K562 (cell line): ENCODE measurements at regions not wholly inside any gene's neighbourhood (a gene's known extent, or its start where the extent isn't known, plus 50 kb on each side); places are given as distances from the start of the nearest gene placed in this dataset.

Source experiments
- ATAC-seq: fragments of 200-7000 bp; cut with Tn5 transposase; 3 replicates; pipeline ENCODE4 v1.9.1; 2020; ENCODE audit warnings: moderate library complexity
- BruUV-seq: library from RNA; stranded (reverse); fragments of 400-500 nt; replicated peaks from 2 replicates; lab custom pipeline; 2021; lab: Mats Ljungman, UMichigan
- CTCF ChIA-PET: fragments of 300-600 bp; formaldehyde crosslinking; extraction: SDS; loops from one replicate; lab custom pipeline; 2021; ENCODE audit warnings: low intra/inter-chr PET ratio; lab: Yijun Ruan, JAX
- POLR2A ChIA-PET: fragments of 300-600, 350-650 bp; sonication (Branson Sonifier 250); formaldehyde crosslinking; extraction: SDS; loops from one replicate; lab custom pipeline; 2021; ENCODE audit warnings: antibody characterized with exemption, inconsistent platforms; lab: Yijun Ruan, JAX
- DNase-seq, 4 experiments: peaks; one replicate each; pipeline versions ENCODE4 v3.0.0 to v3.0.0-alpha.2; 2011 to 2018; ENCODE audit warnings: low spot score in 3 of 4, mixed read lengths in 3 of 4; ENCODE audit errors: extremely low read depth in 1 of 4
- FAIRE-seq: peaks from 2 replicates; lab custom pipeline; 2011; peaks lifted over from hg19 to GRCh38; lab: Jason Lieb, UNC
- H2AFZ ChIP-seq: 2 replicates; pipeline ENCODE4 v1.6.0; 2011; ENCODE audit warnings: low read depth, low read length, control low read depth, inconsistent platforms
- H3K27ac ChIP-seq: fragments of 200-600 bp; 3 replicates; pipeline ENCODE4 v1.8.0; 2011; ENCODE audit warnings: low read depth, mild to moderate bottlenecking, control low read depth, inconsistent platforms, low read length, moderate library complexity, mixed read lengths; ENCODE audit errors: extremely low read depth
- H3K27me3 ChIP-seq, 2 experiments: fragments of 300-600 bp in 1 of 2; 2 replicates in 1 of 2; 3 replicates in 1 of 2; pipeline versions ENCODE4 v1.6.0 to v1.8.0; 2011; ENCODE audit warnings: inconsistent platforms in 2 of 2, low read length in 2 of 2, mild to moderate bottlenecking in 1 of 2, mixed read lengths in 1 of 2, moderate library complexity in 1 of 2; ENCODE audit not compliant: control insufficient read depth in 2 of 2, insufficient read depth in 2 of 2
- H3K36me3 ChIP-seq: fragments of 300-600 bp; 3 replicates; pipeline ENCODE4 v1.8.0; 2011; ENCODE audit warnings: mild to moderate bottlenecking, low read length, inconsistent platforms; ENCODE audit not compliant: control insufficient read depth, insufficient read depth
- H3K4me1 ChIP-seq, 2 experiments: fragments of 200-600 bp in 1 of 2; replicated peaks in 1 of 2; 2 replicates in 1 of 2; 3 replicates in 1 of 2; pipeline versions ENCODE4 v1.5.1 to v1.8.0; 2011; ENCODE audit warnings: inconsistent platforms in 2 of 2, low read length in 2 of 2, mild to moderate bottlenecking in 1 of 2, mixed read lengths in 1 of 2, moderate library complexity in 1 of 2; ENCODE audit not compliant: control insufficient read depth in 2 of 2, insufficient read depth in 2 of 2
- H3K4me2 ChIP-seq: 2 replicates; pipeline ENCODE4 v1.6.1; 2011; ENCODE audit warnings: low read length, control low read depth, inconsistent platforms, mixed read lengths; ENCODE audit not compliant: insufficient read depth
- H3K4me3 ChIP-seq: fragments of 200-600 bp; sonication (generic), shearing (Covaris generic); 2 replicates; pipeline ENCODE4 v1.5.1; 2016; ENCODE audit warnings: control low read depth, inconsistent platforms
- H3K79me2 ChIP-seq: fragments of 200-600 bp; 3 replicates; pipeline ENCODE4 v1.8.0; 2011; ENCODE audit warnings: low read length, inconsistent platforms; ENCODE audit not compliant: control insufficient read depth, insufficient read depth
- H3K9ac ChIP-seq, 2 experiments: 2 replicates each; pipeline versions ENCODE4 v1.6.0 to v1.6.1; 2011; ENCODE audit warnings: low read depth in 2 of 2, low read length in 2 of 2, control low read depth in 1 of 2, inconsistent platforms in 1 of 2, mild to moderate bottlenecking in 1 of 2, mixed read lengths in 1 of 2; ENCODE audit not compliant: insufficient read depth in 1 of 2
- H3K9me1 ChIP-seq: one replicate; pipeline ENCODE4 v1.6.0; 2011; ENCODE audit warnings: inconsistent platforms, mild to moderate bottlenecking, low read length, moderate library complexity; ENCODE audit not compliant: control insufficient read depth, insufficient read depth
- H3K9me3 ChIP-seq: replicated peaks from 2 replicates; pipeline ENCODE4 v1.5.1; 2011; ENCODE audit warnings: low read depth, low read length, inconsistent platforms; ENCODE audit not compliant: control insufficient read depth, insufficient read depth
- H4K20me1 ChIP-seq: replicated peaks from 2 replicates; pipeline ENCODE4 v1.6.1; 2011; ENCODE audit warnings: low read length, inconsistent platforms, mixed read lengths; ENCODE audit not compliant: control insufficient read depth, insufficient read depth
- HLTF ChIP-seq: fragments of 450-650 bp; IDR thresholded peaks from 2 replicates; pipeline ENCODE4 v1.6.1; 2016
- HMG20A ChIP-seq: fragments of 450-650 bp; formaldehyde crosslinking; conservative IDR thresholded peaks from 2 replicates; pipeline ENCODE4 v1.4.0; 2020; ENCODE audit warnings: mild to moderate bottlenecking, mixed read lengths
- KLF16 ChIP-seq: IDR thresholded peaks from 2 replicates; pipeline ENCODE4 v1.6.1; 2016; ENCODE audit warnings: antibody characterized with exemption
- RFX7 ChIP-seq: fragments of 250-450 bp; sonication (Bioruptor Pico); IDR thresholded peaks from 2 replicates; pipeline ENCODE4 v1.5.1; 2021; ENCODE audit warnings: mild to moderate bottlenecking
- RHOXF2B ChIP-seq: fragments of 250-450 bp; sonication (Bioruptor Pico); conservative IDR thresholded peaks from 2 replicates; pipeline ENCODE4 v1.5.1; 2021
- TAF15 ChIP-seq: fragments of 200-400 bp; formaldehyde crosslinking; IDR thresholded peaks from 2 replicates; pipeline ENCODE4 v1.6.1; 2017; ENCODE audit warnings: mild to moderate bottlenecking, low read depth, low read length, moderate library complexity
- TCF3 ChIP-seq: sonication (generic); formaldehyde crosslinking; IDR thresholded peaks from 2 replicates; pipeline ENCODE4 v1.4.0; 2020; ENCODE audit warnings: mild to moderate bottlenecking, missing genetic modification reagents
- ZNF184 ChIP-seq: sonication (generic); formaldehyde crosslinking; IDR thresholded peaks from 2 replicates; pipeline ENCODE4 v1.5.0; 2020; ENCODE audit warnings: missing genetic modification reagents
- ZNF239 ChIP-seq: fragments of 250-450 bp; sonication (Bioruptor Pico); IDR thresholded peaks from 2 replicates; pipeline ENCODE4 v1.4.0; 2020; ENCODE audit warnings: mild to moderate bottlenecking
- WGBS: fragments of 100-300 bp; shearing (Covaris generic); methylation state at CpG from one replicate; pipeline ENCODE4 v1.1.6; 2016; ENCODE audit warnings: low coverage, mixed read lengths; ENCODE audit not compliant: insufficient coverage; ENCODE audit errors: missing lambda C conversion rate; 5-methylcytosine and 5-hydroxymethylcytosine counted together
- in situ Hi-C: fragments of 300-500 bp; cut with MboI; formaldehyde crosslinking; loops from 4 replicates; pipeline ENCODE4 v1.15.0; 2018; ENCODE audit warnings: inconsistent platforms, mixed read lengths
- intact Hi-C: fragments of 100-400 bp; cut with micrococcal nuclease; formaldehyde crosslinking; loops from 2 replicates; pipeline ENCODE4 v1.14.2; 2022
- TF ChIP-seq, protein P1 (sequence below): sonication (generic); formaldehyde crosslinking; IDR thresholded peaks from 2 replicates; pipeline ENCODE4 v1.8.0; 2022; ENCODE audit warnings: missing genetic modification reagents, mild to moderate bottlenecking, borderline replicate concordance
- TF ChIP-seq, protein P2 (sequence below): IDR thresholded peaks from 2 replicates; pipeline ENCODE4 v1.6.1; 2016; ENCODE audit warnings: missing genetic modification characterization, missing compliant biosample characterization
- TF ChIP-seq, protein P3 (sequence below): fragments of 250-450 bp; sonication (Bioruptor Pico); IDR thresholded peaks from 2 replicates; pipeline ENCODE4 v1.5.0; 2021
- TF ChIP-seq, protein P4 (sequence below): sonication (generic); formaldehyde crosslinking; IDR thresholded peaks from 2 replicates; pipeline ENCODE4 v1.8.0; 2023; ENCODE audit warnings: missing genetic modification reagents, mild to moderate bottlenecking, borderline replicate concordance

DNA sequence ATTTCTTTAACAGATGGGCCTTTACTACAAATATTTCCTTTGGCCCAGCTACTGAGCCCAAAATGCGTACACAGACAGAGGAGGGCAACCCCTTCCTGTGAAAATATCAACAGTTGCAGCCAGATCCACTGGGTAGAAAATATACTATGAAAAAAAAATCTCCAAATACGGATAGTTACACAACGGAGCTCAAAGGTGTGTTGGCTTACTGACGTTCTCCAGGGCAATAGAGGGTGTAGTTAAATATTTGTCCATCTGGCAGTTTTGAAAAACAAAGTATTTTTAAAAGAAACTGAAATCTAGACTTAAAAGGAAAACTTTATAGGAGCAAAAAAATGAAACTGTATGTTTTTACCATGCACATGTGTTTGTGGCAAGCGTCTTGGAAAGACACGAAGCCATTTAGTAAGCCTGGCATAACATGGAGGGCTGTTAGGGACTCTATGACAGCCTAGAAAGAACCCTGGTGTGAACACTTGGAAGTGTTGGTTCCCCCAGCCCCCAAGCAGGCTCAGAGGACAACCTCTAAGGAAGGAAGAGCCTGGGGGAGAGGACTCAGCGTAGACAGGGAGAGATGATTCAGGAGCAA is 157.8 kb upstream of the TRPM3 start:
- CTCF ChIA-PET = no interaction called here

More for the DNA sequence above, 157.8 kb upstream of the TRPM3 start:
- POLR2A ChIA-PET = no interaction called here
- ATAC-seq (no peak), FAIRE-seq (no peak), DNase-seq (no peak)
- no TSS peak for BruUV-seq
- in situ Hi-C loops (loop anchor here (25.0 kb wide), 2 partner anchors 533 to 733 kb away; no protein-coding TSS in a partner anchor), intact Hi-C loops (no loop called here)
- H3K27ac ChIP-seq = no peak overlapping the region
- no peaks in the 10 kb centered on the region for H3K4me1 ChIP-seq
- no peaks in the 10 kb centered on the region for H3K79me2 ChIP-seq
- no peaks in the 10 kb centered on the region for H3K9me3 ChIP-seq
- TF ChIP-seq RHOXF2B (no peak), HLTF (no peak), ZNF184 (CRISPR knock-in tag) (no peak), KLF16 (no peak), TCF3 (CRISPR knock-in tag) (no peak), ZNF239 (no peak), RFX7 (no peak), HMG20A (no peak), TAF15 (no peak)
- TF ChIP-seq, protein P1, sequence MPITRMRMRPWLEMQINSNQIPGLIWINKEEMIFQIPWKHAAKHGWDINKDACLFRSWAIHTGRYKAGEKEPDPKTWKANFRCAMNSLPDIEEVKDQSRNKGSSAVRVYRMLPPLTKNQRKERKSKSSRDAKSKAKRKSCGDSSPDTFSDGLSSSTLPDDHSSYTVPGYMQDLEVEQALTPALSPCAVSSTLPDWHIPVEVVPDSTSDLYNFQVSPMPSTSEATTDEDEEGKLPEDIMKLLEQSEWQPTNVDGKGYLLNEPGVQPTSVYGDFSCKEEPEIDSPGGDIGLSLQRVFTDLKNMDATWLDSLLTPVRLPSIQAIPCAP (CRISPR knock-in tag) = no peak
- TF ChIP-seq, protein P2, sequence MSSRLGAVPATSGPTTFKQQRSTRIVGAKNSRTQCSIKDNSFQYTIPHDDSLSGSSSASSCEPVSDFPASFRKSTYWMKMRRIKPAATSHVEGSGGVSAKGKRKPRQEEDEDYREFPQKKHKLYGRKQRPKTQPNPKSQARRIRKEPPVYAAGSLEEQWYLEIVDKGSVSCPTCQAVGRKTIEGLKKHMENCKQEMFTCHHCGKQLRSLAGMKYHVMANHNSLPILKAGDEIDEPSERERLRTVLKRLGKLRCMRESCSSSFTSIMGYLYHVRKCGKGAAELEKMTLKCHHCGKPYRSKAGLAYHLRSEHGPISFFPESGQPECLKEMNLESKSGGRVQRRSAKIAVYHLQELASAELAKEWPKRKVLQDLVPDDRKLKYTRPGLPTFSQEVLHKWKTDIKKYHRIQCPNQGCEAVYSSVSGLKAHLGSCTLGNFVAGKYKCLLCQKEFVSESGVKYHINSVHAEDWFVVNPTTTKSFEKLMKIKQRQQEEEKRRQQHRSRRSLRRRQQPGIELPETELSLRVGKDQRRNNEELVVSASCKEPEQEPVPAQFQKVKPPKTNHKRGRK (tag) = no peak
- TF ChIP-seq, protein P3, sequence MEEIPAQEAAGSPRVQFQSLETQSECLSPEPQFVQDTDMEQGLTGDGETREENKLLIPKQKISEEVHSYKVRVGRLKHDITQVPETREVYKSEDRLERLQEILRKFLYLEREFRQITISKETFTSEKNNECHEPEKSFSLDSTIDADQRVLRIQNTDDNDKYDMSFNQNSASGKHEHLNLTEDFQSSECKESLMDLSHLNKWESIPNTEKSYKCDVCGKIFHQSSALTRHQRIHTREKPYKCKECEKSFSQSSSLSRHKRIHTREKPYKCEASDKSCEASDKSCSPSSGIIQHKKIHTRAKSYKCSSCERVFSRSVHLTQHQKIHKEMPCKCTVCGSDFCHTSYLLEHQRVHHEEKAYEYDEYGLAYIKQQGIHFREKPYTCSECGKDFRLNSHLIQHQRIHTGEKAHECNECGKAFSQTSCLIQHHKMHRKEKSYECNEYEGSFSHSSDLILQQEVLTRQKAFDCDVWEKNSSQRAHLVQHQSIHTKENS = no peak
- TF ChIP-seq, protein P4, sequence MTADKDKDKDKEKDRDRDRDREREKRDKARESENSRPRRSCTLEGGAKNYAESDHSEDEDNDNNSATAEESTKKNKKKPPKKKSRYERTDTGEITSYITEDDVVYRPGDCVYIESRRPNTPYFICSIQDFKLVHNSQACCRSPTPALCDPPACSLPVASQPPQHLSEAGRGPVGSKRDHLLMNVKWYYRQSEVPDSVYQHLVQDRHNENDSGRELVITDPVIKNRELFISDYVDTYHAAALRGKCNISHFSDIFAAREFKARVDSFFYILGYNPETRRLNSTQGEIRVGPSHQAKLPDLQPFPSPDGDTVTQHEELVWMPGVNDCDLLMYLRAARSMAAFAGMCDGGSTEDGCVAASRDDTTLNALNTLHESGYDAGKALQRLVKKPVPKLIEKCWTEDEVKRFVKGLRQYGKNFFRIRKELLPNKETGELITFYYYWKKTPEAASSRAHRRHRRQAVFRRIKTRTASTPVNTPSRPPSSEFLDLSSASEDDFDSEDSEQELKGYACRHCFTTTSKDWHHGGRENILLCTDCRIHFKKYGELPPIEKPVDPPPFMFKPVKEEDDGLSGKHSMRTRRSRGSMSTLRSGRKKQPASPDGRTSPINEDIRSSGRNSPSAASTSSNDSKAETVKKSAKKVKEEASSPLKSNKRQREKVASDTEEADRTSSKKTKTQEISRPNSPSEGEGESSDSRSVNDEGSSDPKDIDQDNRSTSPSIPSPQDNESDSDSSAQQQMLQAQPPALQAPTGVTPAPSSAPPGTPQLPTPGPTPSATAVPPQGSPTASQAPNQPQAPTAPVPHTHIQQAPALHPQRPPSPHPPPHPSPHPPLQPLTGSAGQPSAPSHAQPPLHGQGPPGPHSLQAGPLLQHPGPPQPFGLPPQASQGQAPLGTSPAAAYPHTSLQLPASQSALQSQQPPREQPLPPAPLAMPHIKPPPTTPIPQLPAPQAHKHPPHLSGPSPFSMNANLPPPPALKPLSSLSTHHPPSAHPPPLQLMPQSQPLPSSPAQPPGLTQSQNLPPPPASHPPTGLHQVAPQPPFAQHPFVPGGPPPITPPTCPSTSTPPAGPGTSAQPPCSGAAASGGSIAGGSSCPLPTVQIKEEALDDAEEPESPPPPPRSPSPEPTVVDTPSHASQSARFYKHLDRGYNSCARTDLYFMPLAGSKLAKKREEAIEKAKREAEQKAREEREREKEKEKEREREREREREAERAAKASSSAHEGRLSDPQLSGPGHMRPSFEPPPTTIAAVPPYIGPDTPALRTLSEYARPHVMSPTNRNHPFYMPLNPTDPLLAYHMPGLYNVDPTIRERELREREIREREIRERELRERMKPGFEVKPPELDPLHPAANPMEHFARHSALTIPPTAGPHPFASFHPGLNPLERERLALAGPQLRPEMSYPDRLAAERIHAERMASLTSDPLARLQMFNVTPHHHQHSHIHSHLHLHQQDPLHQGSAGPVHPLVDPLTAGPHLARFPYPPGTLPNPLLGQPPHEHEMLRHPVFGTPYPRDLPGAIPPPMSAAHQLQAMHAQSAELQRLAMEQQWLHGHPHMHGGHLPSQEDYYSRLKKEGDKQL (CRISPR knock-in tag) = no peak
- H4K20me1 ChIP-seq = no peaks in the 10 kb centered on the region
- no peaks in the 10 kb centered on the region for H3K36me3 ChIP-seq
- H3K4me3 ChIP-seq = no peak overlapping the region
- no peaks in the 10 kb centered on the region for H3K27me3 ChIP-seq
- no peak overlapping the region for H3K9ac ChIP-seq
- H3K9me1 ChIP-seq = no peaks in the 10 kb centered on the region
- H3K4me2 ChIP-seq = no peak overlapping the region
- 3% methylated on average over 6 of the region's 7 CpGs for WGBS
- H2AFZ ChIP-seq = no peak overlapping the region
